Dendritic cell treated with granulocyte-macrophage colony-stimulating factor and Interleukin-4, amounts not matched to agents 40 ng/mL and 50 ng/mL, for 4 days (primary cell): ENCODE measurements at regions not wholly inside any gene's neighbourhood (a gene's known extent, or its start where the extent isn't known, plus 50 kb on each side); places are given as distances from the start of the nearest gene placed in this dataset.
"Not testable (repeated sequence)": the region's sequence is repeated elsewhere in the genome, so short reads cannot be mapped to it uniquely, and the experiment has no call there.

Source experiments
- H3K27ac Mint-ChIP-seq: one replicate; pipeline ENCODE4 v1.8.0; 2022; ENCODE audit warnings: mild to moderate bottlenecking, mixed read lengths
- H3K27me3 Mint-ChIP-seq: one replicate; pipeline ENCODE4 v1.8.0; 2022; ENCODE audit warnings: mild to moderate bottlenecking, mixed read lengths
- H3K36me3 Mint-ChIP-seq: one replicate; pipeline ENCODE4 v1.8.0; 2022; ENCODE audit warnings: low read depth, mixed read lengths
- H3K4me1 Mint-ChIP-seq: one replicate; pipeline ENCODE4 v1.8.0; 2022; ENCODE audit warnings: low read depth, mixed read lengths
- H3K4me3 Mint-ChIP-seq: one replicate; pipeline ENCODE4 v1.8.0; 2022; ENCODE audit warnings: mild to moderate bottlenecking, moderate library complexity, mixed read lengths
- H3K9me3 Mint-ChIP-seq: one replicate; pipeline ENCODE4 v1.8.0; 2022; ENCODE audit warnings: mixed read lengths
- intact Hi-C: fragments of 100-400 bp; cut with micrococcal nuclease; formaldehyde crosslinking; loops from one replicate; pipeline ENCODE4 v1.15.0; 2022

DNA sequence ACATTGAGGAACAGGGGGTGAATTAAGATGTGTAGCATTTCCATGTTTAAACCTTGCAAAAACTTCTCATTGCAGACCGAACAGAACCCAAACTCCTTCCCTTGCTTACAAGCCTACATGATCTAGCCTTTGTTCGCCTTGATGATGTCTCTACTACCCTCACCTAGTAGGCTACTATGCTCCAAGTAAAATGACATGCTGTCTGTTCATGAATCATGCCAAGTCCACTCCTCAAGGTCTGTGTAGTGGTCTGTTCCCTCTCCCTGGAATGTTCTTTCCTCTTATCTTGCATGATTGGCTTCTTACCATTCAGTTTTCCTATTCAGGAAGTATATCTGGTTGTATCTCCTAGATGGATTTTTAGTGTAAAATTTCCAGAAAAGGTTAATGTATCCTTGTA lies 4778.6 kb upstream of the OR11H1 start:
- H3K27ac Mint-ChIP-seq, H3K4me3 Mint-ChIP-seq, H3K4me1 Mint-ChIP-seq, intact Hi-C loops, H3K27me3 Mint-ChIP-seq, H3K36me3 Mint-ChIP-seq: not testable (repeated sequence)
- H3K9me3 Mint-ChIP-seq: peaks cover 48% of the 10 kb centered on the region

DNA sequence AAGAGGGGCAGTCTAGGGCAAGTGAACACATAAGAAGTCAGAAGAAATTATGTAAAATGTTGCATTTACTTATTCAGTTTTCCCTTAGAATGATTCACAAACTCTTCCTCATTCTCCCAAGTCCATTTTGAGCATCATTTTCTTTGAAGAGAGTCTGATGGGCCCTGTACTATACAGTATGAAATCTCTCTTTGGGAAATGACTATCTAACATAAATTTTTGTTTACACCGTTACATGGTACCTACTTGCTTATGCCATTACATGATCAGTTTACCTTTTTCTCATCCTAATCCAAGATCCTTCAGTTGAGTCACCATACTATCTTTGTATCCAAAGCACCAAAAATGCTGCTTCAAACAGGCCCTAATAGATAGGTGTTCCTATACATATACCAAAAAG lies 4774.4 kb upstream of the OR11H1 start:
- H3K4me3 Mint-ChIP-seq, H3K4me1 Mint-ChIP-seq, intact Hi-C loops, H3K36me3 Mint-ChIP-seq, H3K27ac Mint-ChIP-seq, H3K27me3 Mint-ChIP-seq: not testable (repeated sequence)
- H3K9me3 Mint-ChIP-seq: peaks cover 40% of the 10 kb centered on the region

DNA sequence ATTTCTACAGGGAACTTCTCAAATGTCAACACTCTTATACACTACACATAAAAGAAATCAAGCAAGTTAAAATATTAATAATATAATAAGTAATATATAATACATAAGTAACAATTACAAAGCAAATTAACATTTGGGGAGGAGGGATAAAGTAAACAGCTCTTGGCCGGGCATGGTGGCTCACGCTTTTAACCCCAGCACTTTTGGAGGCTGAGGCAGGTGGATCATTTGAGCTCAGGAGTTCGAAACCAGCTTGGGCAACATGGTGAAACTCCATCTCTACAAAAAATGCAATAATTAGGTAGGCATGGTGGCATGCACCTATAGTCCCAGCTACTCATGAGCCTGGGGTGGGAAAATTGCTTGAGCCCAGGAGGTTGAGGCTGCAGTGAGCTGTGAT lies 4772.6 kb upstream of the OR11H1 start:
- H3K4me1 Mint-ChIP-seq, H3K36me3 Mint-ChIP-seq, H3K27me3 Mint-ChIP-seq, H3K4me3 Mint-ChIP-seq, intact Hi-C loops, H3K27ac Mint-ChIP-seq: not testable (repeated sequence)
- H3K9me3 Mint-ChIP-seq: peaks cover 30% of the 10 kb centered on the region

DNA sequence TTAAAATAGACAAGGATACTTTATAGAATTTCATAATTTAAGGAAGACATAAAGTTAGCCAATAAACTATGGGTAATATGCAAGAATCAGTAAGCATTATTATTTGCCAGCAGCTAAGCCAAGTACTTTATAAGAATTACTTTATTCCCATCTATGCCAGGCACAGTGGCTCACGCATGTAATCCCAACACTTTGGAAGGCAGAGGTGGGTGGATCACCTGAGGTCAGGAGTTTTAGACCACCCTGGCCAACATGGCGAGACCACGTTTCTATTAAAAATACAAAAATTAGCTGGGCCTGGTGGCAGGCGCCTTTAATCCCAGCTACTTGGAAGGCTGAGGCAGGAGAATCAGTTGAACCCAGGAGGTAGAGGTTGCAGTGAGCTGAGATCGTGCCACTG lies 4767.6 kb upstream of the OR11H1 start:
- intact Hi-C loops, H3K27ac Mint-ChIP-seq, H3K4me3 Mint-ChIP-seq, H3K27me3 Mint-ChIP-seq, H3K36me3 Mint-ChIP-seq, H3K4me1 Mint-ChIP-seq: not testable (repeated sequence)
- peaks cover 29% of the 10 kb centered on the region for H3K9me3 Mint-ChIP-seq

DNA sequence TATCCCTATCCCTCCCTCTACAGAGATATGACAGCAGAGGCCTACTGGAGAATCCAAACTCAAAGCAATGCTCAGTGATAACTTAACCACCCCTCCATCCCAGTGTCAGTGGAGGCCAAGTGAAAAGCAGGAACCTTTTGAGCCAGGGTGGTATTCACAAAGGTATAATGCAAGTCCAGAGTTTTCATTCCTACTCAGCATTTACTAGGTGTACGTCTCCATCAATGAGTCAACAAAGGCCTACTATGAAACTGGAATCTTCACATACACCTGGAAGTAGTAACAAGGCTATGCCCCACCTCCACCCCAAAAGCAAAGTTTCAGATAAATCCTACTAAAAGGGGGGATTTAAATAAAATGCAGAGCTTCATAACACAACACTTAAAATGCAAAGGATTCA lies 4761.7 kb upstream of the OR11H1 start:
- H3K27ac Mint-ChIP-seq, H3K4me3 Mint-ChIP-seq, H3K4me1 Mint-ChIP-seq, H3K36me3 Mint-ChIP-seq, intact Hi-C loops, H3K27me3 Mint-ChIP-seq: not testable (repeated sequence)
- peaks cover 56% of the 10 kb centered on the region for H3K9me3 Mint-ChIP-seq

DNA sequence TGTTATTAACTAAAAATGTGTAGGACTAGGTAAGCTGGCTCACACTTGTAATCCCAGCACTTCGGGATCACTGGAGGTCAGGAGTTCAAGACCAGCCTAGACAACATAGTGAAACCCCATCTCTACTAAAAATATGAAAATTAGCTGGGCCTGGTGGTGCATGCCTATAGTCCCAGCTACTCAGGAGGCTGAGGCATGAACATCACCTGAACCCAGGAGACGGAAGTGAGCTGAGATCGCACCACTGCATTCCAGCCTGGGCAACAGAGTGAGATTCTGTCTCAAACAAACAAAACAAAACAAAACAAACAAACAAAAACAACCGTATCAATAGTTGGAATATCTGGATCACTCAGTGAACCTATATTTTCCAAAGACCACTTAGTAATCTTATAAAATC lies 4759.1 kb upstream of the OR11H1 start:
- H3K4me3 Mint-ChIP-seq, H3K36me3 Mint-ChIP-seq, H3K27me3 Mint-ChIP-seq, H3K4me1 Mint-ChIP-seq, intact Hi-C loops, H3K27ac Mint-ChIP-seq: not testable (repeated sequence)
- H3K9me3 Mint-ChIP-seq: peaks cover 56% of the 10 kb centered on the region

DNA sequence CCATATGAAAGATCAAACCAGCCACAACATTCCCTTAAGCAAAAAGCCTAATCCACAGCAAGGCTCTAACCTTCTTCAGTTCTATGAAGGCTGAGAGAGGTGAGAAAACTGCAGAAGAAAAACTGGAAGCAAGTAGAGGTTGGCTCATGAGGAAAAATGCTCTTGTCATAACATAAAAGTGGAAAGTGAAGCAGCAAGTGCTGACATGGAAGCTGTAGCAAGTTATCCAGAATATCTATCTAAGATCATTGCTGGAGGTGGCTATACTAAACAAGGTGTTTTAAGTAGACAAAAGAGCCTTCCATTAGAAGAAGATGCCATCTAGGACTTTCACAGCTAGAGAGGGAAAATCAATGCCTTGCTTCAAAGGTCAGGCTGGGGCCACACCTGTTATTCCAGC lies 4756.2 kb upstream of the OR11H1 start:
- H3K4me3 Mint-ChIP-seq, H3K27ac Mint-ChIP-seq, H3K27me3 Mint-ChIP-seq, H3K4me1 Mint-ChIP-seq, intact Hi-C loops, H3K36me3 Mint-ChIP-seq: not testable (repeated sequence)
- H3K9me3 Mint-ChIP-seq: peaks cover 68% of the 10 kb centered on the region

DNA sequence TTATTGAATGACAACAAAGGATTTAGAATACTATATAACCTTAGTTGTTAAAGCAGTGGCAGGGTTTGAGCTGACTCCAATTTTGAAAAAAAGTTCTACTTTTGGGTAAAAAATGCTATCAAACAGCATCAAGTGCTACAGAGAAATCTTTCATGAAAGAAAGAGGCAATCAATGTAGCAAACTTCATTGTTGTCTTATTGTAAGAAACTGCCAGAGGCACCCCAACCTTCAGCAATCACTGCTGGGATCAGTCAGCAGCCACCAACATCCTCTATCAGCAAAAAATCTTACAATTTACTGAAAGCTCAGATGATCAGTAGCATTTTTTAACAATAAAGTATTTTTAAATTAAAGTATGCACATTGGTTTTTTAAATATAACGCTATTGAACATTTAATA lies 4754.7 kb upstream of the OR11H1 start:
- H3K9me3 Mint-ChIP-seq: peaks cover 68% of the 10 kb centered on the region
- H3K27me3 Mint-ChIP-seq, H3K36me3 Mint-ChIP-seq, H3K4me1 Mint-ChIP-seq, H3K27ac Mint-ChIP-seq, H3K4me3 Mint-ChIP-seq, intact Hi-C loops: not testable (repeated sequence)

DNA sequence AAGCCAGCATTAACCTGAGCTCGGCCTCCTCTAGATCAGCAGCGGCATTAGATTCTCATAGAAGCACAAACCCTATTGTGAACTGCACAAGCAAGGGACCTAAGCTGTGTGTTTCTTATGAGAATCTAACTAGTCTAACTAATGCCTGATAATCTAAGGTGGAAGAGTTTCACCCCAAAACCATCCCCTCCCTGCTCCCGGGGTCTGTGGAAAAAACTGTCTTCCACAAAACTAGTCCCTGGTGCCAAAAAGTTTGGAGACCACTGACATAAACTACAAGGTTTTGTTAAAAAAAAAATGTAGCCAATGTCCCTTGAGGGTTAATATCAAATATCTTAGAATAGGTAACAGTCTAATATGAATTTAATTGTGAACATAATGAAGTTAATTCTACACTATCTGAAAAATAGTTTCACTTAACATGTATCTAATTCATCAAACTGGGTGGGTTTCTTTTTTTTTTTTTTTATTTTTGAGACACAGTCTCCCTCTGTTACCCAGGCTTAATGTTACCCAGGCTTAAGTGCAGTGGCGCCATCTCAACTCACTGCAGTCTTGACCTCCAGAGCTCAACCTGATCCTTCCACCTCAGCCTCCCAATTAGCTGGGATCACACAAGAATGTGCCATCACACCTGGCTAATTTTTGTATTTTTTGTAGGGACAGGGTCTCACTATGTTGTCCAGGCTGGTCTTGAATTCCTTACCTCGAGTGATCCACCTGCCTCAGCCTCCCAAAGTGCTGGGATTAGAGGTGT lies 4752.2 kb upstream of the OR11H1 start:
- H3K4me1 Mint-ChIP-seq, H3K27ac Mint-ChIP-seq, H3K27me3 Mint-ChIP-seq, H3K4me3 Mint-ChIP-seq, intact Hi-C loops, H3K36me3 Mint-ChIP-seq: not testable (repeated sequence)
- peaks cover 81% of the 10 kb centered on the region for H3K9me3 Mint-ChIP-seq

DNA sequence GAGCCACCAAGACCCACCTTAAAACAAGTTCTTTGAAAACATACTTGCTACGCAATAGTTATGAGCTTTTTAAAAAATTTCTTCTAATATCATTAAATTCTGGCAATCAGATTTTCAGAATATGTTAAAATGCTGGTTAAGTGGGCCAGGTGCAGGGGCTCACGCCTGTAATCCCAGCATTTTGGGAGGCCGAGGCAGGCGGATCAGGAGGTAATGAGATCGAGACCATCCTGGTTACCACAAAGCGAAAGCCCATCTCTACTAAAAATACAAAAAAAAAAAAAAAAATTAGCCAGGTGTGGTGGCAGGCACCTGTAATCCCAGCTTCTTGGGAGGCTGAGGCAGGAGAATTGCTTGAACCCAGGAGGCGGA lies 4751.6 kb upstream of the OR11H1 start:
- not testable (repeated sequence) for H3K27me3 Mint-ChIP-seq

DNA sequence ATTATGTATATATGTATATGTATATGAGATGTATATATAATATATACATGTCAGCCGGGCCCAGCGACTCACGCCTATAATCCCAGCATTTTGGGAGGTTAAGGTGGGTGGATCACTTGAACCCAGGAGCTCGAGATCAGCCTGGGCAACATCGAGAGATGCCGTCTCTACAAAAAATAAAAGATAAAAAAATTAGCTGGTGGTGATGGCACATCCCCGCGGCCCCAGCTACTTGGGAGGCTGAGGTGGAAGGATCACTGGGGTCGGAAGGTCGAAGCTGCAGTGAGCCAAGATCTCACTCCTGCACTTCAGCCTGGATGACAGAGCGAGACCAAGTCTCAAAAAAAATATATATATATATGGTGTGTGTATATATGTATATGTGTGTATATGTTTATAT lies 4750.3 kb upstream of the OR11H1 start:
- intact Hi-C loops, H3K4me1 Mint-ChIP-seq, H3K27me3 Mint-ChIP-seq, H3K27ac Mint-ChIP-seq, H3K36me3 Mint-ChIP-seq, H3K4me3 Mint-ChIP-seq: not testable (repeated sequence)
- peaks cover 96% of the 10 kb centered on the region for H3K9me3 Mint-ChIP-seq

More for the DNA sequence above, 4751.6 kb upstream of the OR11H1 start:
- intact Hi-C loops, H3K4me3 Mint-ChIP-seq, H3K4me1 Mint-ChIP-seq, H3K27ac Mint-ChIP-seq, H3K36me3 Mint-ChIP-seq: not testable (repeated sequence)
- peaks cover 87% of the 10 kb centered on the region for H3K9me3 Mint-ChIP-seq

DNA sequence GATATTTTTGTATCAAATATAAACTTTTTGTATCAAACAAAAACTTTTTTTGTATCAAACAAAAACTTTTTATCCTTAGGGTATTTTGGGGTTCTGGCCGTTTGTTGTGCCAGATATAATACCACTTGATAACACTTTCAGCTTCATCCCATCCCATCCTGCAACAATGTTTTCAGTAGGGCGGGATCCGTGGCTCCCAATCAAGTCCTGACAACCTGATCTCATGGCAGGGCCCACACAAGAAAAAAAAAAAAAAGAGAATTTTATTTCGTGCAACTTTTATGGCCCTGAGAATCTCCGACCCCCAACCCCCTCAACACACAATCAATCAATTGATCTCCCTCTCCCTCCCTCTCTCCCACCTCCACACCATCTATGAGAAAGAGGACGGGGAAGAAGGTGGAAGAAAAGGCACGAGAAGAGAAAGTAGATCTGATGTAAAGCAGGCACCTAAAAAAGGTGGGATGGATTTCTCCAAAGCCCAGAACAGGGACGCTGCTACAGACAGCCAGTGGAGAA lies 4749.6 kb upstream of the OR11H1 start:
- H3K4me1 Mint-ChIP-seq: no peaks in the 10 kb centered on the region
- peaks cover 96% of the 10 kb centered on the region for H3K9me3 Mint-ChIP-seq
- no peak overlapping the region for H3K27ac Mint-ChIP-seq
- intact Hi-C loops: no loop called here
- H3K4me3 Mint-ChIP-seq: no peak overlapping the region
- H3K36me3 Mint-ChIP-seq: no peaks in the 10 kb centered on the region
- H3K27me3 Mint-ChIP-seq: no peaks in the 10 kb centered on the region

DNA sequence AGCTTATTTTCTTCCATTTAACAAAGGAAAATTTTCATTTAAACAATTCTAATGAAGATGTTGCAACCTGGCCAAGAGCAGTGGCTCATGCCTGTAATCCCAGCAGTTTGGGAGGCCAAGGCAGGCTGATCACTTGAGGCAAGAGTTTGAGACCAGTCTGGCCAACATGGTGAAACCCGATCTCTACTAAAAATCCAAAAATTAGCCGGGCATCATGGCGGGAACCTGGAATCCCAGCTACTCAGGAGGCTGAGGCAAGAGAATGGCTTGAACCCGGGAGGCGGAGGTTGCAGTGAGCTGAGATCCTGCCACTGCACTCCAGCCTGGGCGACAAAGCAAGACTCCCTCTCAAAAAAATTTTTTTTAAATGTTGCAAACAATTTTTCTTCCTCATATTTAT lies 4748.8 kb upstream of the OR11H1 start:
- H3K27me3 Mint-ChIP-seq, H3K4me3 Mint-ChIP-seq, H3K27ac Mint-ChIP-seq, H3K36me3 Mint-ChIP-seq, H3K4me1 Mint-ChIP-seq, intact Hi-C loops: not testable (repeated sequence)
- peaks cover 98% of the 10 kb centered on the region for H3K9me3 Mint-ChIP-seq

DNA sequence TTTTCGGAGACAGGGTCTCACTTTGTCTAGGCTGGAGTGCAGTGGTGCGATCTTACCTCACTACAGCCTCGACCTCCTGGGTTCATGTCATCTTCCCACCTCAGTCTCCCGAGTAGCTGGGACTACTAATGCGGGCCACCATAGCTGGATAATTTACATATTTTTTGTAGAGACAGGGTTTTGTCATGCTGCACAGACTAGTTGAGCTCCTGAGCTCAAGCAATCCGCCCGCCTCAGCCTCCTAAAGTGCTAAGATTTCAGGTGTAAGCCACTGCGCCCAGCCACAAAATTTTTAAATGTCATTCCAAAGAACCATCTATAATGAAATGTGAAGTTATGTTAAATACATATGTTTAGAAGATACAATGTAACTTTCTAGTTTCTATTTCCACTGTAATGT lies 4747.7 kb upstream of the OR11H1 start:
- Mint-ChIP-seq H3K27me3 (no peaks in the 10 kb centered on the region), H3K9me3 (peaks cover 94% of the 10 kb centered on the region), H3K36me3 (no peaks in the 10 kb centered on the region), H3K4me3 (no peak overlapping the region), H3K4me1 (no peaks in the 10 kb centered on the region), H3K27ac (no peak overlapping the region)
- intact Hi-C loops: no loop called here
